ENCODE measurements at regions not wholly inside any gene's neighbourhood (a gene's known extent, or its start where the extent isn't known, plus 50 kb on each side); places are given as distances from the start of the nearest gene placed in this dataset.
"Not testable (repeated sequence)": the region's sequence is repeated elsewhere in the genome, so short reads cannot be mapped to it uniquely, and the experiment has no call there.

DNA sequence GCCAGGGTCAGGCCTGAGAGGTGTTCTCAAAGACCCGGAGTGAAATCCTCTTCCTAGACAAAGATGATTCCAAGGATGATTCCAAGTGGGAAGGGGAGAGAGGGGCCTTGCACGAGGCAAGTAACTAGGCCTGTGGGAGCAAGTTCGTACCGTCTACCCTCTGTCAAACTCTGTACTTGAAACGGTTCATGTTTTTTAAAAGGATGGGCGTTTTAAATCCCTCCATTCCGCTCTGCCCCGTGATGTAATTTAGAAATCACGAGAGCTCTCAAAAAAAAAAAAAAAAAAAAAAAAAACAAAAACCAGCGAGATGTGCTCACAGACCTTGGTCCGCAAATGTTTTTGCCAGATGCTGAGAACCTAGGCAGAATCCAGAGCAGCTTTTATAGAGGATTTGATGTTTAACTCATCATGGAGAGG, 114.7 kb upstream of the CARD11 start:
- no peaks in the 10 kb centered on the region for H3K36me3 ChIP-seq
- DNase-seq, result no peak
- H3K4me1 ChIP-seq, result no peaks in the 10 kb centered on the region
- intact Hi-C loops (cut with DNase I), result no loop called here
- no peak overlapping the region for H3K27ac ChIP-seq
- WGBS, 2 donors, result 79 to 81% methylated on average over 11 of the region's 11 CpGs
- no peak overlapping the region for H3K4me3 ChIP-seq
- no peaks in the 10 kb centered on the region for H3K27me3 ChIP-seq
- TF ChIP-seq, protein P1, sequence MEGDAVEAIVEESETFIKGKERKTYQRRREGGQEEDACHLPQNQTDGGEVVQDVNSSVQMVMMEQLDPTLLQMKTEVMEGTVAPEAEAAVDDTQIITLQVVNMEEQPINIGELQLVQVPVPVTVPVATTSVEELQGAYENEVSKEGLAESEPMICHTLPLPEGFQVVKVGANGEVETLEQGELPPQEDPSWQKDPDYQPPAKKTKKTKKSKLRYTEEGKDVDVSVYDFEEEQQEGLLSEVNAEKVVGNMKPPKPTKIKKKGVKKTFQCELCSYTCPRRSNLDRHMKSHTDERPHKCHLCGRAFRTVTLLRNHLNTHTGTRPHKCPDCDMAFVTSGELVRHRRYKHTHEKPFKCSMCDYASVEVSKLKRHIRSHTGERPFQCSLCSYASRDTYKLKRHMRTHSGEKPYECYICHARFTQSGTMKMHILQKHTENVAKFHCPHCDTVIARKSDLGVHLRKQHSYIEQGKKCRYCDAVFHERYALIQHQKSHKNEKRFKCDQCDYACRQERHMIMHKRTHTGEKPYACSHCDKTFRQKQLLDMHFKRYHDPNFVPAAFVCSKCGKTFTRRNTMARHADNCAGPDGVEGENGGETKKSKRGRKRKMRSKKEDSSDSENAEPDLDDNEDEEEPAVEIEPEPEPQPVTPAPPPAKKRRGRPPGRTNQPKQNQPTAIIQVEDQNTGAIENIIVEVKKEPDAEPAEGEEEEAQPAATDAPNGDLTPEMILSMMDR (IDR thresholded peaks at IDR 0.05), result no peak
- no peak for TF ChIP-seq POLR2A (IDR thresholded peaks at IDR 0.05)
- H3K9me3 ChIP-seq, result no peaks in the 10 kb centered on the region

DNA sequence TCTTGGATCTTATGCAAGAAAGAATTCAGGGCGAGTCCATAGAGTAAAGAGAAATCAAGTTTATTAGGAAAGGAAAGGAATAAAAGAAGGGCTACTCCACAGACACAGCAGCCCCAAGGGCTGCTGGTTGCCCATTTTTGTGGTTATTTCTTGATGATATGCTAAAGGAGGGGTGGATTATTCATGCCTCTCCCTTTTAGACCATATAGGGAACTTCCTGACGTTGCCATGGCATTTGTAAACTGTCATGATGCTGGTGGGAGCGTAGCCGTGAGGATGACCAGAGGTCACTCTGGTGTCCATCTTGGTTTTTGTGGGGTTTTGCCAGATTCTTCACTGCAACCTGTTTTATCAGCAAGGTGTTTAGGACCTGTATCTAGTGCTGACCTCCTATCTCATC, 115.4 kb upstream of the CARD11 start:
- Histone ChIP-seq H3K36me3 (no peaks in the 10 kb centered on the region), H3K27me3 (no peaks in the 10 kb centered on the region), H3K27ac (no peak overlapping the region), H3K4me1 (no peaks in the 10 kb centered on the region), H3K4me3 (no peak overlapping the region), H3K9me3 (no peaks in the 10 kb centered on the region)
- intact Hi-C loops (cut with DNase I), result no loop called here
- TF ChIP-seq EP300 (IDR thresholded peaks at IDR 0.05), result no peak
- TF ChIP-seq, protein P1 (IDR thresholded peaks at IDR 0.05), result no peak
- WGBS, 2 donors, result 60 to 81% methylated on average over 4 of the region's 4 CpGs
- DNase-seq, result no peak

DNA sequence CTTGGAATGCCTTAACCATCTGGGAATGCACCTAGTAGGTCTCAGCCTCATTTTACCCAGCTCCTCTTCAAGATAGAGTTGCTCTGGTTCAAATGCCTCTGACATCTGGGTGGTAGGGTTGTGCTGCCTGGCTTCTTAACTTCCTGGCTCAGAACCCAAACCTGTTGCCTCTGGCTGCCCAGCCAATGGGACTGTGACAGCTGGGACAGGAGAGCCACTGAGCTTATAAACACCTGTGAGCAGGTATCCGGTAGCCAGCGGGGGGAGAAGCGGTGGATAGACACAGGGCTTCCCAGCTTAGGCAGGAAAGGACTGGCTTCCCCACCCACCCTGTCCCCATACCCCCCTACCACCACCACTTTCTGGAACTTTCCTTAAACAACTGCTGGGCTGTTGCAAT, 115.8 kb upstream of the CARD11 start:
- TF ChIP-seq POLR2A (IDR thresholded peaks at IDR 0.05) (no peak), EP300 (IDR thresholded peaks at IDR 0.05) (no peak), POLR2AphosphoS5 (IDR thresholded peaks at IDR 0.05) (no peak)
- TF ChIP-seq, protein P1 (IDR thresholded peaks at IDR 0.05), result no peak
- Histone ChIP-seq H3K9me3 (no peaks in the 10 kb centered on the region), H3K36me3 (no peaks in the 10 kb centered on the region), H3K27me3 (no peaks in the 10 kb centered on the region), H3K4me3 (no peak overlapping the region), H3K4me1 (no peaks in the 10 kb centered on the region), H3K27ac (no peak overlapping the region)
- 28 to 69% methylated on average over 3 of the region's 3 CpGs for WGBS, 2 donors
- intact Hi-C loops (cut with DNase I), result no loop called here
- DNase-seq, result no peak

DNA sequence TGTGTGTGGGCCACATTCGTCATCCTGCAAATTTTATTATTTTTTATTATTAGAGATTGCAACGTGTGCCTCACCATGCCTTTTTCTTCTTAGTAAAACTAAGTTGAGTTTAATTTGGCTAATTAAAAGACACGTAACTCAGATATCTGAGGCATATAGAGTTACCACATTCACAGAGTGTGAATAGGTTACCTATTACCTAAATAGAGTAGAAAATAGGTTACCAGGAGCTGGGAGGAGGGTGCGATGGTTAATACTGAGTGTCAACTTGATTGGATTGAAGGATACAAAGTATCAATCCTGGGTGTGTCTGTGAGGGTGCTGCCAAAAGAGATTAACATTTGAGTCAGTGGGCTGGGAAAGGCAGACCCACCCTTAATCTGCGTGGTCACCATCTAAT, 116.3 kb upstream of the CARD11 start:
- H3K4me3 ChIP-seq; H3K36me3 ChIP-seq; H3K27me3 ChIP-seq; DNase-seq; H3K4me1 ChIP-seq; H3K27ac ChIP-seq; H3K9me3 ChIP-seq; intact Hi-C loops (cut with DNase I): not testable (repeated sequence)
- WGBS, 2 donors, result 26 to 78% methylated on average over 5 of the region's 5 CpGs

DNA sequence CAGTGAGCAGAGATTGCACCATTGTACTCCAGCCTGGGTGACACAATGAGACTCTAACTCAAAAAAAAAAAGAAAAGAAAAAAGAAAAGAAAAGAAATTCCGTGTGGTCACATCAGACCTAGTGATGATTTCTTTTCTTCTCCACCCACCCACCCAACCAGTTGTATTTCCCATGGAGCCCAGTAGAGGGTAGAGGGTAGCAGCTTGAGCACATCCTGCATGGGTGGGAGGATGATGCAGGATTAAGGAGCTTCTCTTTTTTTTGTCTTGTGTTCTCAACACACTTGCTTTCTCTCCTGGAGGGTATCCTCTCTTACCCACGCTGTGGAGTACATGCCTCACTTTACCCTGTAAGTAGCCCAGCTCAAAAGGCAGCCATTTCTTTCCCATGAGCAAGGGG, 118.6 kb upstream of the CARD11 start:
- TF ChIP-seq, protein P1 (IDR thresholded peaks at IDR 0.05), result no peak
- TF ChIP-seq EP300 (IDR thresholded peaks at IDR 0.05), result no peak
- TF ChIP-seq POLR2AphosphoS5 (IDR thresholded peaks at IDR 0.05), result no peak
- no peak for TF ChIP-seq POLR2A (IDR thresholded peaks at IDR 0.05)
- WGBS, 2 donors, result 61 to 74% methylated on average over 2 of the region's 2 CpGs
- H3K27me3 ChIP-seq, result no peaks in the 10 kb centered on the region

DNA sequence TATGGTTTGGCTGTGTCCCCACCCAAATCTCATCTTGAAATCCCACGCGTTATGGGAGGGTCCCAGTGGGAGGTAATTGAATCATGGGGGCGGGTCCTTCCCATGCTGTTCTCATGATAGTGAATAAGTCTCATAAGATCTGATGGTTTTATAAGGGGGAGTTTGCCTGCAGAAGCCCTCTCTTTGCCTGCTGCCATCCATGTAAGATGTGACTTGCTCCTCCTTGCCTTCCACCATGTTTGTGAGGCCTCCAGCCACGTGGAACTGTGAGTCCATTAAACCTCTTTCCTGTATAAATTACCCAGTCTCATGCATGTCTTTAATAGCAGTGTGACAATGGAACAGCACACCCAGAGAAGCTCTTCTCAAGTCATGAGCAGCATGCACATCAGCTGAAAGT, 119.1 kb upstream of the CARD11 start:
- H3K4me3 ChIP-seq; DNase-seq; intact Hi-C loops (cut with DNase I); H3K36me3 ChIP-seq; H3K27me3 ChIP-seq; H3K4me1 ChIP-seq; H3K9me3 ChIP-seq; H3K27ac ChIP-seq: not testable (repeated sequence)
- 68 to 84% methylated on average over 4 of the region's 4 CpGs for WGBS, 2 donors

More for the DNA sequence above, 118.6 kb upstream of the CARD11 start:
- H3K27ac ChIP-seq, result no peak overlapping the region
- H3K36me3 ChIP-seq, result no peaks in the 10 kb centered on the region
- H3K4me3 ChIP-seq, result no peak overlapping the region
- H3K4me1 ChIP-seq, result no peaks in the 10 kb centered on the region
- no peak for DNase-seq
- intact Hi-C loops (cut with DNase I), result no loop called here
- no peaks in the 10 kb centered on the region for H3K9me3 ChIP-seq
